22Rv1 (cell line): ENCODE measurements at regions not wholly inside any gene's neighbourhood (a gene's known extent, or its start where the extent isn't known, plus 50 kb on each side); places are given as distances from the start of the nearest gene placed in this dataset.

Source experiments
- H3K27ac ChIP-seq: fragments of 450-650 bp; 2 replicates; pipeline ENCODE4 v1.5.1; 2017
- CTCF ChIP-seq: fragments of 450-650 bp; IDR thresholded peaks from 2 replicates; pipeline ENCODE4 v1.5.1; 2017; ENCODE audit warnings: mild to moderate bottlenecking
- ZFX ChIP-seq: fragments of 450-650 bp; IDR thresholded peaks from 2 replicates; pipeline ENCODE4 v1.6.1; 2017; ENCODE audit warnings: antibody characterized with exemption, borderline replicate concordance

GRCh38 chr20:7454047-7454446 is 486.2 kb downstream of the HAO1 start:
- no peak overlapping the region for H3K27ac ChIP-seq
- TF ChIP-seq CTCF (no peak), ZFX (no peak)

- TF ChIP-seq ZFX (no peak), CTCF (no peak)
- no peak overlapping the region for H3K27ac ChIP-seq
These were observed 481.8 kb downstream of the HAO1 start for GRCh38 chr20:7458459-7458858.

GRCh38 chr20:7459083-7459482 is 481.2 kb downstream of the HAO1 start:
- no peak for TF ChIP-seq ZFX
- no peak for TF ChIP-seq CTCF

GRCh38 chr20:7463290-7463689 is 477.0 kb downstream of the HAO1 start:
- no peak overlapping the region for H3K27ac ChIP-seq
- TF ChIP-seq CTCF (no peak), ZFX (no peak)

More at GRCh38 chr20:7459083-7459482, 481.2 kb downstream of the HAO1 start:
- no peak overlapping the region for H3K27ac ChIP-seq

GRCh38 chr20:7470912-7471311 is 469.3 kb downstream of the HAO1 start:
- H3K27ac ChIP-seq = no peak overlapping the region
- no peak for TF ChIP-seq CTCF

- H3K27ac ChIP-seq = no peak overlapping the region
- TF ChIP-seq ZFX = no peak
- no peak for TF ChIP-seq CTCF
These were observed 450.0 kb downstream of the HAO1 start for GRCh38 chr20:7490288-7490687.

- TF ChIP-seq CTCF (no peak), ZFX (no peak)
- no peak overlapping the region for H3K27ac ChIP-seq
These were observed 448.0 kb downstream of the HAO1 start for GRCh38 chr20:7492257-7492656.
